ENCODE measurements at regions not wholly inside any gene's neighbourhood (a gene's known extent, or its start where the extent isn't known, plus 50 kb on each side); places are given as distances from the start of the nearest gene placed in this dataset.
"Not testable (repeated sequence)": the region's sequence is repeated elsewhere in the genome, so short reads cannot be mapped to it uniquely, and the experiment has no call there.

DNA sequence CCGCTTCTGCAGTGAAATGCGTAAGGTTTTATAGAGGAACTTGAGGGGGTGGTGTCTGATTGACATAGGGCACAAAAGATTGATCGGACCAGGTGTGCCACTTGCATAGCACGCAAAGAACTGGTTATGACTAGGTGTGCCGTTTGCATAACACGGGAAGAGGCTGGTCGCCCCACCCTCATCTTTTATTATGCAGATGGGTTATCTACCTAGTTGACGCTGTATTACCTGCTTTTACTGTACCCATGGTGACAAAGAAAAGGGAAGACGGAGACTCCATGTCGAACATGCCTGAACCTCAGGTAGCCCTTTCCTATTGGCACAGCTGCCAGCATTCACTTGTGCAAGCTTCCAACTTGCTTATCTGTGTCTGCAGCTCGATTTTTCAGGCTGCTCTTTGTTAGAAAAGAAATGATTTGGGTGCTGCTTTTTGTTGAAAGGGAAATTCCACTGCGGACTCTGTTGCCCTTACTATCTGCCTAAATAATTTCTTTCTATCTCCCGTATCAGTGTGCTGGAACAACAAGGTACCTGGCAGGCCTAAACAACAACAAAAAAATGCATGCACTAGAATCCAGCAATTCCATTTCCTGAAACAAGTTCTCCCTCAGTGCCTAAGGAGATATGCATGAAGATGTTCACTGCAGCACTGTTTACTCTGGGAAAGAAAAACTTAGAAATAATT lies 194.4 kb upstream of the KAZN start:
- DNase-seq (ENCODE audit: low spot score), result no peak

GRCh38 chr1:14404862-14405301 lies 193.6 kb upstream of the KAZN start:
- DNase-seq (ENCODE audit: low spot score), result no peak

- no peak for DNase-seq (ENCODE audit: low spot score)
Measured at GRCh38 chr1:14412235-14412634, 186.2 kb upstream of the KAZN start.

GRCh38 chr1:14413819-14414490 lies 184.5 kb upstream of the KAZN start:
- no peak for DNase-seq (ENCODE audit: low spot score)

GRCh38 chr1:14415396-14415795 lies 183.1 kb upstream of the KAZN start:
- peak; percentile 55 for DNase-seq (ENCODE audit: low spot score)

DNA sequence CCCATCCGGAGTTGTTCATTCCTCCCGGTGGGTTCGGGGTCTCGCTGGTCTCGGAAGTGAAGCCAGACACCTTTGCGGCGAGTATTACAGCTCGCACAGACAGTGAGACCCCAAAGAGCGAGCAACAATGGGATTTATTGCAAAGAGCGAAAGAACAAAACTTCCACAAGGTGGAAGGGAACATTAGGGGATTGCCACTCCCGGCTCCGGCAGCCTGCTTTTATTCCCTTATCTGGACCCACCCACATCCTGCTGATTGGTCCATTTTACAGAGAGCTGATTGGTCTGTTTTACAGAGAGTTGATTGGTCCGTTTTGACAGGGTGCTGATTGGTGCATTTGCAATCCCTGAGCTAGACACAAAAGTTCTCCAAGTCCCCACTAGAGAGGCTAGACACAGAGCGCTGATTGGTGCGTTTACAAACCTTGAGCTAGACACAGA lies 178.7 kb upstream of the KAZN start:
- DNase-seq (ENCODE audit: low spot score), result not testable (repeated sequence)

GRCh38 chr1:14420686-14421085 lies 177.8 kb upstream of the KAZN start:
- no peak for DNase-seq (ENCODE audit: low spot score)

GRCh38 chr1:14421295-14421976 lies 177.0 kb upstream of the KAZN start:
- DNase-seq (ENCODE audit: low spot score), result no peak

- DNase-seq (ENCODE audit: low spot score), result no peak
Measured at GRCh38 chr1:14421977-14422609, 176.4 kb upstream of the KAZN start.

- no peak for DNase-seq (ENCODE audit: low spot score)
Measured at GRCh38 chr1:14424325-14425002, 174.0 kb upstream of the KAZN start.

DNA sequence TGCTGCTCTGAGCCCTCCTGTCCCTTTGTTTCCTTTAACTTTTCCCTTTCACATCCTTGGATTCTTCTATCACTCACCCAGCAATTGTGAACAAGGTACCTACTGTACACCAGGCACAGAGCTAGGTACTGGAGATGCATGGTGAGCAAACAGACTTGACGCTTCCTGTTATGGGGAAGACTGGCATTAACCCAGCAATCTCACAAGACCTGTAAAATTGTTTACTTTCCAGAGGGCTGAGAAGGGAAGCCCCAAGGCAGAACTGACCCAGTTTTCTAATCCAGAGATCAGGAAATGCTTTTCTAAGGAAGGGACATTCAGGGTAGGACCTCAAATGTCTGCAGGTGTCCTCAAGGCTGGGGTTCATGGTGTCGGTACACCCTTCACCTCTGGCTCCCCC lies 171.6 kb upstream of the KAZN start:
- DNase-seq (ENCODE audit: low spot score), result no peak

DNA sequence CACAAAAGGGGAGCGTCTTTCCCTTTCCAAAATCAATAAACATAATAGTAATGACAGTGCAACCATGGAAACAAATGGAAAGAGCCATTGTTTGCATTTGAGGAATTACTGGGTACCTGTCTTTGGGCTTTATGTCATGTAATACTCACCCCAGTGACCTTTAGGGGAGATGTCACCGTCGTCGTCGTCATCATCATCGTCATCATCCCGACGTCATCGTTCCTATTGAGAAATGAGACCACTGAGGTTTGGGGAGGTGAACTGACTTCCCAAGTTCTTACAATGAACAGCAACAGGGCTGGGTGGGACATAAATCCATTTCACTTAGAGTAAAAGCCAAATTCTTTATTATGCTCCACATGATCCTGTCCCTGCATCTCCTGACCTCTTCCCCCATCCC lies 168.9 kb upstream of the KAZN start:
- DNase-seq (ENCODE audit: low spot score), result no peak

GRCh38 chr1:14432728-14433127 lies 165.8 kb upstream of the KAZN start:
- not testable (repeated sequence) for DNase-seq (ENCODE audit: low spot score)

DNA sequence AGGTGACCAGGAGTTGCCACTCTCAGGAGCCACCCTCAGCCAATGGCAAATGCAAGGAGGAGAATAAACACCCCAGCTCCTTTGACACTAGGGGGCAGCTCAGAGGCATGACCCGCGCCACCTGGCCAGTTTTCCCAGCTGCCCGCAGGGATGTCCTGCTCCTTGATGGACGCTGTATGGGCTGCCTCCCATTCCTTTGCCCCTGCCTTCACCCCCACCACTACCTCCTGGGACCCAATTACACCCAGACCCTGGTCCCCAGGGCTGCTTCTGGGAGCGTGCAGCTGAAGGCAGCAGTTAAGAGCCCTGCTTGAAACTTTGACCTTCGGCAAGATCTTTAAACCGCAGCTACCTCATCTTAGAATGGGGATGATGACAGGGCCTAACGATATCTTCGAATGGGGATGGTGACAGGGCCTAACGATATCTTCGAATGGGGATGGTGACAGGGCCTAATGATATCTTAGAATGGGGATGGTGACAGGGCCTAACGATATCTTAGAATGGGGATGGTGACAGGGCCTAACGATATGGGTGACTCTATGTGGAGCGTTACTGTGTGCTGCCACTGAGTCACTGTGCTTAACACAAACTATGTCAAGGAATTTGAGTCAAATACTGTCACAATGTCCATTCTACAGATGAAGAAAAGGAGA lies 163.0 kb upstream of the KAZN start:
- peak; percentile 62 for DNase-seq (ENCODE audit: low spot score)

GRCh38 chr1:14437417-14437918 lies 161.0 kb upstream of the KAZN start:
- DNase-seq (ENCODE audit: low spot score), result no peak

- DNase-seq (ENCODE audit: low spot score), result no peak
Measured at GRCh38 chr1:14438127-14438769, 160.2 kb upstream of the KAZN start.

- DNase-seq (ENCODE audit: low spot score), result no peak
Measured at GRCh38 chr1:14439015-14439414, 159.5 kb upstream of the KAZN start.

DNA sequence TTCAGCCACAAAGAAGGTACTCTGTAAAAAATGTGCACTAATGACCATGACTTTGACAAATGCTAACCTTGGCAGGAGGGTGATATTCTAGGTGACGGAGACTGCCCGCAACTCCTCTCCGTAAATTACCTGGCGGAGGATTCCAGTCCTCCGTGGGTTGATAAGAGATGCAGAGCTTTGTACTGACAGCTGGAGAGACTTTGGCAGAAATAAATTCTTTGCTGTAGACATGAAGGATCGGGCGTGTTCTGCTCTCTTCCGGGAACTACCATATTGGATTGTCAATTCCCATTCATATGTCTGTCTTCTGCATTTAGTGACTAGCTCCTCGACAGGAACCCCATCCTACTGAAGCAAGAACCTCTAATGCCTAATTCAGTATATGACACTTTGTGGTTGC lies 158.3 kb upstream of the KAZN start:
- DNase-seq (ENCODE audit: low spot score), result no peak

DNA sequence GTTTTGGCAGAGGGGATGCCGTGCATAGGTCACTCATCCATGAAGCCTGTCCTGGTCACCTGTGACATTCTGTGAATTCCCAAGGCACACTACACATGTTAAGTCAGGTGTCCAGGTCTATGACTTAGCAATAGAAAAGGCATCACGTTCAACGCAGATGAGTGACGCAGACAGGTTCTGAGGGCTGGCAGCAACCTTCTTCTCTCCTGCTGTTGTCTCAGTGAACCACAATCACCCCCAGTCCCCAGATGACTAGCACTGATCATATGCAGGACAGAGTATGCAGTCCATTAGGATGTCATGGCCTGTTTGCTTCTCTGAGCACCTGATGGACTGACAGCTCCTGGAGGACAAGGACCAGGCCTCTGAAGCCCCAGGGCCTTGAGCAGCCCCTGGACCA lies 157.8 kb upstream of the KAZN start:
- DNase-seq (ENCODE audit: low spot score), result no peak

DNA sequence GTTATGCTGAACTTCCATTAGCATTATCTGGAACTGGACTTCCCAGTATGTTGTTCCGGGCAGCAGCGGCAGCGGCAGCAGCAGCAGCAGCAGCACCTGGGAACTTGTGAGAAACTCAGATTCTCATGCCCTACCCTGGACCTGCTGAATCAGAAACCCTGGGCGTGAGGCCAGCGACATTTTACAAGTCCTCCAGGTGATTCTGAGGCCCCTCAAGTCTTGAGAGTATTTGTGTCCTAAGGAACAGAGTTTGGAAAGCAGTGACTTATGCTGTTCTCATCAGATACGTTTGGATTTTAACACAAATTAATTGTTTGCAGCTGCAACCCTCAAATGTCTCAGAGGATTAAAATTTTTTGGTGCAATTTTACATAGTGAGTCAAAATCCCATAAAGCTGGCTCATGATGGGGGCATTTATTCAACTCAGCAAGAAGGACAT lies 157.2 kb upstream of the KAZN start:
- DNase-seq (ENCODE audit: low spot score), result no peak

DNA sequence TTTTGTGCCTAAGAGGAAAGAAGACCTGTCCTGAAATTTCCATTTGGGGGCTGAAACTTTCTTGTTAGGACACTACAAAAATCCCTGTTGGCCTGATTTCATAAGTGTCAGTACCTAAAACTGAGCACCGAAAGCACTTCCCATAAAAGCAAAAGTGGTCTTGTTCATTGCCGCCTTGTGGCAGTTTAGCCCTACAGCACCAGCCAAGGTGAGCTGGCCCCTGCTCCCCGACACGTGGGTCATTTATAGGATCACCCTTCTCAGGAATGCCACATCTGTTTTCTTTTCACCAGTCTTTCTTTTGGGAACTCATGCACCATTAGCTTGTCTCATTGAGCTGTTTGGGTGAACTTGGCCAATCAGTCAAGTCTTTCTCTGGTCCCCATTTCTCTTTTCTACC lies 155.8 kb upstream of the KAZN start:
- DNase-seq (ENCODE audit: low spot score), result no peak

Measured in ecto neural progenitor cell (in vitro differentiated cells).